Stimulated activated CD8-positive, alpha-beta memory T cell treated with anti-CD3 and anti-CD28 coated beads, Interleukin-7, amount 100 ng/mL, for 48 hours (primary cell): ENCODE measurements at regions not wholly inside any gene's neighbourhood (a gene's known extent, or its start where the extent isn't known, plus 50 kb on each side); places are given as distances from the start of the nearest gene placed in this dataset.
"Not testable (repeated sequence)": the region's sequence is repeated elsewhere in the genome, so short reads cannot be mapped to it uniquely, and the experiment has no call there.

ENCODE experiments used
- DNase-seq, 2 donors: peaks; one replicate each; pipeline ENCODE4 v3.0.0-alpha.2; 2020; ENCODE audit warnings: low read depth in 1 of 2; ENCODE audit errors: extremely low read depth in 1 of 2

DNA sequence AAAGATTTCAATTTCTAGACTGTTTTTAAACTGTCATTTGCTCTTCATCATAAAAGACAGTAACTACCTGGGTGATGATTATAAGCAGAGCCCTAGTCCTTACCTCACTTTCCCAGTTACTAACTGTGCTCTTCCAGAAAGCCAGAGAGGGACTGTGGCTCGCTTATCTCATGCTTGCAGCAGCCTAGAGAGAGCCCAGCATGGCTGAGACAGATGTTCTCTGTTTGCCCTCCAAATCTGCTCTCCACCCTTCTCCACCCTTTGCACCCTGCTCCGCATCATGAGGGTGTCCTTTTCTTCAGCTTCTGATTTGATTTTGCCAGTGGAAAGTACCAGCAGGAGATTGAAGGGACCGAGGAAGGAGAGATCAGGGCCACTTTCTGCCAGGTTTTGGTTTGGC, 61.2 kb upstream of the SELENOP start:
- no peak for DNase-seq

DNA sequence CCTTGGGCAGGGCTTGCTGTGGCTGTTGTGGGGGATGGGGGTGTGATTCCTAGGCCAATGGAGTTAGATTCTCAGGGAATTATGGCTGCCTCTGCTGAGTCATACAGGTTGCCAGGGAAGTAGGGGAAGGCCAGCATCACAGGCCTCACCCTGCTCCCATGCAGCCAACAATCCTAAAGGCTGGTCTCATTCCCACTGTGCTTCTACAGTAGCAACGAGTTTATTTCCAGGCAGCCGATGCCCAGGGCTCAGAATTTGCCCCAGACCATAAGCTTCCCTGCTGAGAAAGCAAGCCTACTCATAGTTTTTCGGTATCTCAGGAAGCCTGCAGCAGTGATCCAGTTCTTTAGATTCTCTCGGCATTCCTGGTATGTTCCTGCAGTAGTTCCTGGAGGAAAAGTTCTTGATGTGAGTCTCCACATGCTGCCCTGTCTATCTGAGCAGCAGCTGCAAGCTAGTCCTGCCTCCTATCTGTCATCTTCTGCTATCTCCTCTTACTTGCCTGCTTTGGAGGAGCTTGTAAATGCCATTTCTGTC, 59.3 kb upstream of the SELENOP start:
- DNase-seq = no peak

DNA sequence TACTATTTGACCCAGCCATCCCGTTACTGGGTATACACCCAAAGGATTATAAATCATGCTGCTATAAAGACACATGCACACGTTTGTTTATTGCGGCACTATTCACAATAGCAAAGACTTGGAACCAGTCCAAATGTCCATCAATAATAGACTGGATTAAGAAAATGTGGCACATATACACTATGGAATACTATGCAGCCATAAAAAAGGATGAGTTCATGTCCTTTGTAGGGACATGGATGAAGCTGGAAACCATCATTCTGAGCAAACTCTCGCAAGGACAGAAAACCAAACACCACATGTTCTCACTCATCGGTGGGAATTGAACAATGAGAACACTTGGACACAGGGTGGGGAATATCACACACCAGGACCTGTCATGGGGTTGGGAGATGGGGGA, 56.7 kb upstream of the SELENOP start:
- not testable (repeated sequence) for DNase-seq

DNA sequence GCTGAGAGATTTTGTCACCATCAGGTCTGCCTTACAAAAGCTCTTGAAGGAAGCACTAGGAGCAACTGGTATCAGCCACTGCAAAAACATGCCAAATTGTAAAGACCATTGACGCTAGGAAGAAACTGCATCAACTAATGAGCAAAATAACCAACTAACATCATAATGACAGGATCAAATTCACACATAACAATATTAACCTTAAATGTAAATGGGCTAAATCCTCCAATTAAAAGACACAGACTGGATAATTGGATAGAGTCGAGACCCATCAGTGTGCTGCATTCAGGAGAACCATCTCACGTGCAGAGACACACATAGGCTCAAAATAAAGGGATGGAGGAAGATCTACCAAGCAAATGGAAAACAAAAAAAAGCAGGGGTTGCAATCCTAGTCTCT, 53.1 kb upstream of the SELENOP start:
- DNase-seq = not testable (repeated sequence)
